WI38 (cell line): ENCODE measurements at regions not wholly inside any gene's neighbourhood (a gene's known extent, or its start where the extent isn't known, plus 50 kb on each side); places are given as distances from the start of the nearest gene placed in this dataset.

Source experiments
- H3K4me3 ChIP-seq: 2 replicates; pipeline ENCODE4 v1.5.1; 2011; ENCODE audit warnings: low read depth, mild to moderate bottlenecking, control low read depth, low read length
- CTCF ChIP-seq: IDR thresholded peaks from 2 replicates; pipeline ENCODE4 v1.5.1; 2012; ENCODE audit warnings: low read depth, mild to moderate bottlenecking, control low read depth, low read length

- TF ChIP-seq CTCF: no peak
- H3K4me3 ChIP-seq: no peak overlapping the region
Observed at GRCh38 chr14:29278301-29279263, 512.0 kb downstream of the FOXG1 start.

DNA sequence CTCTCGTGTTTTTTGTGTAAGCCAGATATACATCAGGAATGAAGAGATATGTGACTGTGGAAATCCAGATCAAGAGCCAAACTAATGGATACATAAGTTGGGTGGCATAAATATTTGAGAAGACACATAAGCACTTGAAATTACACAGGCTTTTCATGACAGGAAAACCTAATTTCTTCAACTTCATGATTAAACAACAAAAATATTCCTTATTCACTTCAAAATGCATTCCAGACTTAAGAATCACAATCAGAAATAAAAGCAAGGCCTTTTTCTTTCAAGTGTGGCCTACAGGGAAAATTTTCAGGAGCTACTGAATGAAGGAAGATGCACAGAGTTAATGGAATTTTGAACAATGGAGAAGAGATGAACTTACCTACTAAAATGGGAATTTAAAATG is 515.6 kb downstream of the FOXG1 start:
- H3K4me3 ChIP-seq: no peak overlapping the region
- no peak for TF ChIP-seq CTCF

DNA sequence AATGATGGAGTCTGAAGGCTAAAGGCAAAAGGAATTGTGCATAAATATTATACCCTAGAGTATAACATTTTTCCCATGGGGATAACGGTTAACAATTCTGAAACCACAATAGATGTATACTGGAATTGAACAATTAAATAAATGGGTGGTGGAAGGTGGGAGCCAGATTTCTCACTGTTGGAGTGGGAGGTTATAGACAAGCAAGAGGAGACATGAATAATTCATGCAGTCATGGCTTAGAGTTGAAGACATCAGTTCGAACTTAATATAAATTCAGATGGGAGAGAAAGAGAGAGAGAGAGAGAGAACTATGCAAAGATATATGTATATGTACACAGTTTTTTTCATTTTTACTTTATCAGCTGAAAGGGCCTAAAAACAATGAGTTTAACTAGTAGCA is 523.9 kb downstream of the FOXG1 start:
- no peak overlapping the region for H3K4me3 ChIP-seq
- TF ChIP-seq CTCF: no peak

DNA sequence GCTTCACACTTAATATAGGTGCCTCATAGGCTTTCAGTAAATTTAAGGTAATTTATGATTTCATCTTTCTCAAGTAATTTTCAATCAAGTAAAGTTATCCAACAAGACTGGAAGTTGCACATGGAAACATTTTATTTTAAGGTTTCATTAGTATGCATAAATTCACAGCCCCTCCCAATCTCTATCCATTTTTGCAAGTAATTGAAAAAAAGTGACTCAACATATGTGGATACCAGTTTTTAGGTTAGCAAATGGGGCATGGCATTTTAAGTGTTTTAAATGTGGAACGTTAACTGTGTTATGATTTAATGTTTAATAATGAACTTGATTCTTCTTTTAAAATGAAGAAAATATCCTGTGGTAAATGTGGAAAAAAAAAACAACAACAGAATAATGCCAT is 532.8 kb downstream of the FOXG1 start:
- no peak for TF ChIP-seq CTCF
- H3K4me3 ChIP-seq: no peak overlapping the region

DNA sequence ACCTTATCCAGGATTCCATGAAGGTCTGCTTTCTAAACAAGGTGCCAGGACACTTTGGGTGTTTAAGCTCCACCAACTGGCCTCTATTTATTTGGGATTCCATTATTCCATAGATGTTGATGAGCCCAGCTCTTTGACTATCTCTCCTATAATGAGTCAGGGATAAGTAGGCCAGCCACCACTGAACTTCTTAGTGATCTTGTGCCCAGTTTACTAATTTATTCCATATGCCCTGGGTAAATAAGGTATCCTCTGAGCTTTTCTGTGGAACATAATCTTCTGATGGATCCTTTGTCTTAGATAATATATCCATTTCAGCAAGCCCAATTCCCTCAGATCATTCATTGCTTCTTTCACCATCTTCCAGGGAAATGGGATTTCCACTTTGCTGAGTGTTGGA is 535.0 kb downstream of the FOXG1 start:
- TF ChIP-seq CTCF: no peak
- H3K4me3 ChIP-seq: no peak overlapping the region

DNA sequence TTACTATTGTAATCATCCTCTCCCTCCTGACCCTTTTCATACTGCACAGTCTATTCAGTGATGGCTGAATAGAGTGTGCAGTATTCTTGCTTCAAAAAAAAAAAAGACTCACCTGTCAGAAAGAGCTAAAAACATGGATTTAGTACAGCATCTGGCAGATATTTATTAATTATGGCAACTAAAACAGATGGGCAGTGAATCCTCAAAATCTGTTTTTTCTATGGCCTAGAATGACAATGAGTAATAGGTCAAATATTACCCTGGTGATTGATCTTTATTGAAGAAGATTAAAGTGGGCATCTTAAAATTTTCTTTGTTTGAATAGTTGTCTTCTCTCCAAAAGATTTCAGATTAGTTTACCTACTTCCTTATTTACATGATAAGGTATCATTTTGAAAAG is 543.6 kb downstream of the FOXG1 start:
- TF ChIP-seq CTCF: no peak
- H3K4me3 ChIP-seq: no peak overlapping the region

DNA sequence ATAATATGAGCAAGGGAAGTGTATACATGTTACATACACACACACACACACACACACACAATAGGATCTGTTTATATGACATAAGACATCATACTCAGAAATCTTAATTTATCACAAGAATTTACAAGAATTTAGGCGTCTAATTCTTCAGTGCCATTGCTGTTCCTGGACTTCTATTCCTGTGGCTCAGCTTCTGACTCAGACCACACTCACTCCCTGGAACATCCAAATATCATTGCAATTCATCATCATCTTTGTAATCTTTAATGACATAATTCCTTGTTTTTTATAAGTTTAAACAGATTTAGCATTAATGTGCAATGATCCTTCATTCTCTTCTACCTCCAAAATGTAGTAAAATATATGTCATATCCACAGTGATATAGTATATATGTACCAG is 544.2 kb downstream of the FOXG1 start:
- H3K4me3 ChIP-seq: no peak overlapping the region
- no peak for TF ChIP-seq CTCF
